ENCODE measurements at regions not wholly inside any gene's neighbourhood (a gene's known extent, or its start where the extent isn't known, plus 50 kb on each side); places are given as distances from the start of the nearest gene placed in this dataset.
A peak's percentile ranks its signal among the peaks of the same experiment; 100 is the strongest.

- TF ChIP-seq ZNF747 (CRISPR knock-in tag; IDR thresholded peaks at IDR 0.05; ENCODE audit: borderline replicate concordance) (no peak), SP4 (CRISPR knock-in tag; IDR thresholded peaks at IDR 0.05) (no peak), ZNF609 (CRISPR knock-in tag; IDR thresholded peaks at IDR 0.05; ENCODE audit: borderline replicate concordance) (no peak), ATF7-NPFF (CRISPR knock-in tag; IDR thresholded peaks at IDR 0.05; ENCODE audit: low read depth) (no peak), ZFP1 (CRISPR knock-in tag; IDR thresholded peaks at IDR 0.05) (no peak), MEIS2 (CRISPR knock-in tag; IDR thresholded peaks at IDR 0.05) (no peak), ZNF446 (CRISPR knock-in tag; IDR thresholded peaks at IDR 0.05) (no peak), GABPA (IDR thresholded peaks at IDR 0.05; ENCODE audit: low read depth, low read length) (no peak), GABPA (CRISPR knock-in tag; IDR thresholded peaks at IDR 0.05; ENCODE audit: low read depth) (no peak), EP300 (IDR thresholded peaks at IDR 0.05; ENCODE audit: low read depth in 2 of 2, low read length in 2 of 2) (no peak), EP300 (CRISPR knock-in tag; IDR thresholded peaks at IDR 0.05; ENCODE audit: borderline replicate concordance) (no peak), KLF16 (CRISPR knock-in tag; IDR thresholded peaks at IDR 0.05) (0 out of 4 replicates have a peak, but pooled peaks of 1 of the 2 experiments have one; percentile 25), HNF1A (IDR thresholded peaks at IDR 0.05; ENCODE audit: low read depth) (no peak), HNF1A (CRISPR knock-in tag; IDR thresholded peaks at IDR 0.05; ENCODE audit: borderline replicate concordance) (no peak), TIGD3 (CRISPR knock-in tag; IDR thresholded peaks at IDR 0.05; ENCODE audit: borderline replicate concordance) (no peak), FOXK2 (IDR thresholded peaks at IDR 0.05) (no peak), PRDM15 (CRISPR knock-in tag; IDR thresholded peaks at IDR 0.05) (no peak), ZNF790 (CRISPR knock-in tag; IDR thresholded peaks at IDR 0.05; ENCODE audit: borderline replicate concordance) (no peak)
Observed at GRCh38 chr12:118645219-118645618, 268.9 kb downstream of the SUDS3 start (continued).
